HG03460 (cell line): ENCODE measurements at regions not wholly inside any gene's neighbourhood (a gene's known extent, or its start where the extent isn't known, plus 50 kb on each side); places are given as distances from the start of the nearest gene placed in this dataset.
"Not testable (repeated sequence)": the region's sequence is repeated elsewhere in the genome, so short reads cannot be mapped to it uniquely, and the experiment has no call there.

Source experiments
- ATAC-seq: cut with Tn5 transposase; IDR thresholded peaks from one replicate; pipeline ENCODE4 v1.9.1; 2021; ENCODE audit not compliant: unreplicated experiment

DNA sequence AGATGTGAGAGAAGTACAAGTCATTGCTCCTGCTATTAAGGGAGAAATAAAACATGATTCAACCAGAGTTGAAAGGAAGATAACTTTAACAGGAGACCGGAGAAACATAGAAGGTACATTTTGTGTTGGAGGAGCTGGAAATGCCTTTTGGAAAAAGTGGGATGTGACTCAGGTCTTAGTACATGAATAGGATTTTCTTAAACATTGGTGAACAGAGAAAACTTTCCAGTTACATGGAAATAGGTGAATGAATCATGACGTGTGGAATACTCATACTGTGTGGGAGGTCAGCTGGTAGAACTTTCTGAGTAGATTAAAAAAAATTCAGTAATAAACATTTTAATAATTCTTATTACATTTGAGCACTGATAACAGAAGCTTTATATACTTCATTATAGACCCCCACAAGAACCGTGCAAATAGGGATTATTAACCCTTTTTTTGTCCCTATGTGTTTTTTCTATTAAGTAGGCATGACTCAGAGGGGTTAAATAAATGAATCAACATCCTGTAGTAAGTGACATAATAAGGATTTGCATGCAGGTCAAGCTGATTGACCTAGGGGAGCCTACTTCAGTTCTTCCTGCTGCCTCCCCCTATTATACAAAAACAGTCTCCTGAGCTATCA is 710.5 kb downstream of the NOVA1 start:
- no peak for ATAC-seq

DNA sequence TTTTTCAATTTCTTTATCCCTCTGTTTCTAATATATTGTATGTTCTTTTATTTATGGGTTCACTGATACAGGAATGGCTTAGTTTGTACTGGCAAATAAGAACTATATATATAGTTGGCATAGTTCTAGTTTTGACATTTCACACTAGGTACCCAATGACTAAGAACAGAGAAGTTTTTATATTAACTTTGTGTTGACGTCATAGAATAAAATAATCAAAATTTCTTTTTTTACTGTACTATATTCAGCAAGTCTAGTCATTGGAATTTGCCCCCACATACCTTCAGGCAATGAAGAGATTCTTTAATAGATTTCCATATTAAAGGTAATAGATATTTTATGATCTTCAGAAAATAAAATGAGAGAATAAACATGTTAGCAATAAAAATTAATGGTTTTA is 713.2 kb downstream of the NOVA1 start:
- ATAC-seq: no peak

GRCh38 chr14:25882899-25883298 is 714.9 kb downstream of the NOVA1 start:
- no peak for ATAC-seq

DNA sequence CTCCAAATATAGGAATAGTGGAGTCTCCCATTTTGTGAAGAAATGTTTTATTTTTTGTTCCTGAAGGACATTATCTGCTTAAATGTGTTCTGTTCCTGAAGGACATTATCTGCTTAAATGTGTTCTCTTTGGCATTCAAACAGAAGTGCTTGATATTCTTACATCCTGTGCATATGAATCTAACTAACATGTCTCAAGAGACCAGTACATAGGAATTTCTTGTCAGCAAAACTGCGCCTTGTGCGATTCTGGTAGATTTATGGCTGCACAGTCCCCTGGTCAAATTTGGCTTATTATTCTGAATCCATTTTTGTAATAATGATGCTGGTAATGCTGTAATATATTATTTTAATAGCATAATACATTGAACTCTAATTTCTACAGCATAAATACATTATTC is 722.4 kb downstream of the NOVA1 start:
- no peak for ATAC-seq

DNA sequence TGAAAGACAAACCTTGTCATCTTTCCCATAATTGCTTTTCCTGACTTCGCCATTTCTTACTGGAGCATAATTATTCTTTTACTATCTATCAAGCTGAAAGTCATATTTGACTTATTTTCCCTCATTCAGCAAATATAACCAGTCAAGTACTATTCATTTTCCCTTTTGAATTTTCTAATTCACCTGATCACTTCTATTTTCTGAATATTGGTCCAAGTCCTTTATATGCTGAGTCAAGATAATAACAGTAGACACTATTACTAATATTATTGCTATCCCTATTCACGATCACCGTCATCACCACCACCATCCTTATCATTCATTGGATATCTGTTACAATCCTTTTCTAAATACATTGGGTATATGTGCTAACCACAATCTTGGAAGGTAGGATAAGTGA is 728.0 kb downstream of the NOVA1 start:
- no peak for ATAC-seq

GRCh38 chr14:25868521-25869314 is 729.1 kb downstream of the NOVA1 start:
- ATAC-seq: no peak

DNA sequence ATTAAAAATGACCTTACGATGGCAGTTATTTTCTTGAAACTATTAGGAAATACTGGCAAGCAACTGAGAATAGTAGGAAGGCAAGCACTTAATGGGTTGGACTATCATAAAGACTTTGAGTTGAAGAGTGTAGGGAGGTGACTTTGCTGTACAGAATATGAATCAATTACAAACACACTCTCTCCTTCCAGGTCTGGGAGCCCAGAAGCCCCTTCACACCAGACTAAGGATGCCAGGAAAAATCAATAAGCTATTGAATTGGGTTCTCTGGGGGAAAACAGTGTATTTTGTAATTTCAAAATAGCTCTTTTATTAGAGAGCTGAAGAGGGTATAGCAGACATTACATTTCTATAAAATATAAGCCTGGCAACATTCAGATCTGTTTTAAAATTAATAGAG is 736.4 kb downstream of the NOVA1 start:
- no peak for ATAC-seq

DNA sequence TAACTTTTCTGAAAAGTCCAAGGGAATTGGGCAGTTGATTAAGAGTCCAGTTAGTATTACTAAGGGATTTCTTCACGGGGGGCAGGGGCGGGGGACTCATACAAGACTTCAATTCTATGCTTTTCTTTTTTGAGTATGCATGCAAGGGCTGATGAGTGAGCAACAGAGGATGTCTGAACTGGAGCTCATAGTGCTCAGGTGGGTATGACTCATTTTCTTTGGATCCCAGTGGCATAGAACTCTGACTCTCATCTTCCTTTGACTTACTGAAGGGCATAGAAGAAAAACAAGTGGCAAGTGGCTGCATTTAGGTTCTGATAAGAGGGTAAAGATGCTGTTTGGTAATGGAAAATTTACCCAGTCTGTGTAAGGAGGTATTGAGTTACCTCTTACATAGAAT is 749.2 kb downstream of the NOVA1 start:
- no peak for ATAC-seq

GRCh38 chr14:25846246-25846645 is 751.6 kb downstream of the NOVA1 start:
- ATAC-seq: no peak

GRCh38 chr14:25843481-25844470 is 754.1 kb downstream of the NOVA1 start:
- no peak for ATAC-seq

- ATAC-seq: no peak
These were observed 756.6 kb downstream of the NOVA1 start for GRCh38 chr14:25841226-25841625.

- no peak for ATAC-seq
These were observed 760.3 kb downstream of the NOVA1 start for GRCh38 chr14:25837551-25837965.

DNA sequence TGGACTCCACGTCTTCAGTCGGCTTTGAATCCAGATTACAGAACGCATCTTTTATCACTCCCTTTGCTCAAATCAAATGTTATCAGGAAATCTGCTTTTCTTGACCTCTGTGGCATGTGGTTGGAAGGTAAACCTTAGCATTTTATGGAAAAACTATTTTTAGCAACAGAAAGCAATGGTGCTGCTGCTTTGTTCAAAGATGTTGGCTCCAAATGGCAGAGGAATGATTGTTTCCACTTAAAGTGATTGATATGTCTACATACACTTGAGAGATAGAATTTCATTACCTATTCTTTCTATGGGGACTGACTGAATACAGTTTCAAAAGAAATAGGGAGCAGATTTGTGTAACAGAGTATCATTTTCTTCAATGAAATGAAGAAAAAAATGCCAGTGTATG is 761.2 kb downstream of the NOVA1 start:
- ATAC-seq: no peak

DNA sequence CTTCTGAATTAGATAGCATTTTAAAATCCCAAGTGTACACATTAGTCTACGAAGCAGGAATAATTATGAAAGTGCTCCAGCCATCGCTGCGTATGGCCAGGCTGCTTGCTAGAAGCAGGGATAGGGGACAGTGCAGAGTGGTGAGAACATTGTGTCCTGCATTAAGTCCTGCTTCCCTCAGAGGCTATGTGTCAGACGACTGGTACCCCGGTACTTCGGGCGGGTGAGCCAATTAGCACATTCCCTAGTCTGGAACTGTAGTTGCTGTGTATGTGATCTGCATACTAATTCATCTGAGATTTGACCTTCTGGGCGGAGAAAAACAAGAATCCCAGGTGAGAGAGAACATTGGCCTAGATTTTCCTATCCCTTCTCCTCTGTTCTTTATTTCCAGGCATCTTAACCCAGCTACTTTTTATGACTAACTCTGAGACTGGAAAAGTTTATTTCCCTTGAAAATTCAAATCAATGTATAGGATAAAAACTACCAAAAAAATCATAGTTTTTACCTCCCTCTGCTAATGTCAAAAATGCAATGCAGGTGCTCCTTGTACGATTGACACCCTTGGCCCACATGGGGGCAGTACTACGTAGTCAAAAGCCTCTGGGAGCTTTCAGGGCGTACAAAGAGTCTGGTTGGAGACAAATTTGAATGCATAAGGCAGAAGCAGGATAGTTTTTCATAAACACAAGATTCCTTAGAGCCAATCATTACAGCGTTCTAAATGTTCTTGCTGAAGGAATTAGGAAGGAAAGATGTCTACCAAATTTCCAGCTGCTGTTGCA is 764.3 kb downstream of the NOVA1 start:
- ATAC-seq: no peak

- ATAC-seq: no peak
These were observed 765.2 kb downstream of the NOVA1 start for GRCh38 chr14:25832585-25832984.

DNA sequence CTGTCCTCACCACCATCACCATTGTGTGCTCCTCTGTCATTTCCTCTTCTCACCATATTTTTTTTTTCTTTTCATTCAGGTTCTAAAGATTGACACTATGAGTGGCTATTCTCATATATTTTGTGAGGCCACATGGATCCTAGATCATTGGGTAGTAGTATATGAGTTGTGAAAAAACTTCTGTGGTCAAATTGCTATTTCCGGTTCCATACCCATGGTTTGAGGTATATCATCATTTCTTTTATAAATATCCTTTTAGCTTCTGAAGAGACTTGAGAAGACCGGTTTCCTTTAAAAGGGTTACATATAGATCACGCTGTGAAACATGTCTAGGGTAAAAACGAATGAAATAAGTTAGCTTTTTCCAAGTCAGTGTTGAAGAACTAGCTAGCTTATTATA is 769.3 kb downstream of the NOVA1 start:
- ATAC-seq: no peak

DNA sequence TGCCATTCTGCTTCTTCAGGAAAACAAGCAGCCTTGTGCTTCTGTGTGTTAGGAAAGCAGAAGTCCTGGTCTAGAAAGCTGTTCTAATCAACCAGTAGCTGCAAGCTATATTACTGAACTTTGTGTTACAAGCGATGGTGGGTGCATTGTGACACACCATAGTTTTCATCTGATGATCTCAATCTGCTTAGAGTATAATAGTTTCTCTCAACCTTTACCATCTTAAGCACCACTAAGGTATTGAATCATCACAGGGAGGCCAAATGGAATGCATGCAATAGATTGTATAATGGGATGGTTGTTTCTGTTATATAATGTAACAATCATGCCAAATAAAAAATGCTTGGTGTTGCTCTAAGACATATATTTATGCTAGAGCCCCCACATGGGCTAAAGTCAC is 771.7 kb downstream of the NOVA1 start:
- ATAC-seq: no peak

DNA sequence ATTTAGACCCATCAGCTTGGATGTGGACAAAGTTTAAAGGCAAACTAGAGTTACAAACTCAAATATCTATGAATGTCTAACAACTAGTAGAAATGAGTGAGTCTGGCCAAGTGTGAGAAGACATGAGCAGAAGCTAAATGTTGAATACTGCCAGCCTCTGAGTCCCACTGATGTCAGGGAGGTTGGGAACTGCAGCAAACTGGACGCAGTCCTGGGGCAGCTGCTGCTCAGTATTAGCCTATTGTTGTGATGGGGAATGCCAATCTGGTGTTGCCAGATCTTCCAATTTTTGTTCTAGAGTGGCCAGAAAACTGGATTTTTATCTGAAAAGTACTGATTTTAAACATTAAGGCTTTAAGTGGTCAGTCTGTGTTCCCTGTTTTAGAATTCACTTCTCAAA is 770.4 kb upstream of the STXBP6 start:
- no peak for ATAC-seq

- ATAC-seq: not testable (repeated sequence)
These were observed 764.7 kb upstream of the STXBP6 start for GRCh38 chr14:25814622-25815021.

GRCh38 chr14:25803386-25804018 is 753.6 kb upstream of the STXBP6 start:
- no peak for ATAC-seq
